ENCODE measurements at regions not wholly inside any gene's neighbourhood (a gene's known extent, or its start where the extent isn't known, plus 50 kb on each side); places are given as distances from the start of the nearest gene placed in this dataset.

- Histone ChIP-seq H3K9me3 (ENCODE audit: insufficient read depth, low read depth) (no peaks in the 10 kb centered on the region; the same call in 1 of the 2 replicates), H3K27me3 (ENCODE audit: insufficient read depth, low read depth) (no peaks in the 10 kb centered on the region), H3K36me3 (ENCODE audit: low read depth) (no peaks in the 10 kb centered on the region), H3K9me2 (ENCODE audit: insufficient read depth) (no peaks in the 10 kb centered on the region), H3K4me3 (no peak overlapping the region), H2AFZ (no peak overlapping the region), H3K27ac (no peak overlapping the region), H3F3A (ENCODE audit: insufficient read depth, low read depth) (no peaks in the 10 kb centered on the region), H3K4me2 (no peak overlapping the region), H4K20me1 (ENCODE audit: insufficient read depth) (no peaks in the 10 kb centered on the region), H3K4me1 (replicated peaks; ENCODE audit: insufficient read depth) (no peaks in the 10 kb centered on the region), H3K79me2 (ENCODE audit: low read depth) (no peaks in the 10 kb centered on the region)
- POLR2A ChIA-PET (ENCODE audit: unreplicated experiment), result no interaction called here
- intact Hi-C loops (cut with micrococcal nuclease; ENCODE audit: unreplicated experiment), result no loop called here
- TF ChIP-seq, protein P1, sequence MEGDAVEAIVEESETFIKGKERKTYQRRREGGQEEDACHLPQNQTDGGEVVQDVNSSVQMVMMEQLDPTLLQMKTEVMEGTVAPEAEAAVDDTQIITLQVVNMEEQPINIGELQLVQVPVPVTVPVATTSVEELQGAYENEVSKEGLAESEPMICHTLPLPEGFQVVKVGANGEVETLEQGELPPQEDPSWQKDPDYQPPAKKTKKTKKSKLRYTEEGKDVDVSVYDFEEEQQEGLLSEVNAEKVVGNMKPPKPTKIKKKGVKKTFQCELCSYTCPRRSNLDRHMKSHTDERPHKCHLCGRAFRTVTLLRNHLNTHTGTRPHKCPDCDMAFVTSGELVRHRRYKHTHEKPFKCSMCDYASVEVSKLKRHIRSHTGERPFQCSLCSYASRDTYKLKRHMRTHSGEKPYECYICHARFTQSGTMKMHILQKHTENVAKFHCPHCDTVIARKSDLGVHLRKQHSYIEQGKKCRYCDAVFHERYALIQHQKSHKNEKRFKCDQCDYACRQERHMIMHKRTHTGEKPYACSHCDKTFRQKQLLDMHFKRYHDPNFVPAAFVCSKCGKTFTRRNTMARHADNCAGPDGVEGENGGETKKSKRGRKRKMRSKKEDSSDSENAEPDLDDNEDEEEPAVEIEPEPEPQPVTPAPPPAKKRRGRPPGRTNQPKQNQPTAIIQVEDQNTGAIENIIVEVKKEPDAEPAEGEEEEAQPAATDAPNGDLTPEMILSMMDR (conservative IDR thresholded peaks at IDR 0.05), result no peak
- TF ChIP-seq EZH2 (IDR thresholded peaks at IDR 0.05; ENCODE audit: low read depth), result no peak
- CTCF ChIA-PET, result no interaction called here
- no TSS peak for BruUV-seq (replicated peaks)
- DNase-seq, result no peak
These were observed 1983.5 kb upstream of the C9orf72 start for GRCh38 chr9:29556746-29557145.

DNA sequence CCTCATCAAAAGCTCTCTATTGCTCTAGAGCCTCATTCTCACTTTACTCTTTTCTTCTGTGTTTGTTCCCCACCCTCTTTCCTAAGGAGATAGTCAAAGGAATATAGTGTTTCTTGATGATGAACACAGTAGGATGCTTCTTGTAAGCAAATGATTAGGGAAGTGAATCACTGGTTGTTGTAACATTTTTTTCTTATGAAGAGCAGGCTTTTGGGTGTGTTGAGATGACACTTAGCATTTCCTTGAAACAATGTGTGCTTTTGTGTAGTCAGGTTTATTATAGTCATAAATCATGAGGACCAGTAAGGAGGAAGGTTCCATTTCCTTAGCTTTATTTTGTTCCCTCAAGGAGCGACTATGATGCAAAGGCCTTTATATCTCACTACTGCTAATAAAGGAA is 1991.3 kb upstream of the C9orf72 start:
- ChIA-PET POLR2A (ENCODE audit: unreplicated experiment) (no interaction called here), CTCF (no interaction called here)
- Histone ChIP-seq H2AFZ (no peak overlapping the region), H3K27me3 (ENCODE audit: insufficient read depth, low read depth) (no peaks in the 10 kb centered on the region), H3K36me3 (ENCODE audit: low read depth) (no peaks in the 10 kb centered on the region), H3K27ac (no peak overlapping the region), H3K4me3 (no peak overlapping the region), H3F3A (ENCODE audit: insufficient read depth, low read depth) (no peaks in the 10 kb centered on the region), H3K4me1 (replicated peaks; ENCODE audit: insufficient read depth) (no peaks in the 10 kb centered on the region), H3K9me2 (ENCODE audit: insufficient read depth) (no peaks in the 10 kb centered on the region), H3K9me3 (ENCODE audit: insufficient read depth, low read depth) (no peaks in the 10 kb centered on the region), H3K79me2 (ENCODE audit: low read depth) (no peaks in the 10 kb centered on the region), H3K4me2 (no peak overlapping the region), H4K20me1 (ENCODE audit: insufficient read depth) (no peaks in the 10 kb centered on the region)
- BruUV-seq (replicated peaks), result no TSS peak
- no peak for TF ChIP-seq EZH2 (IDR thresholded peaks at IDR 0.05; ENCODE audit: low read depth)
- TF ChIP-seq, protein P1 (conservative IDR thresholded peaks at IDR 0.05), result no peak
- intact Hi-C loops (cut with micrococcal nuclease; ENCODE audit: unreplicated experiment), result no loop called here
- no peak for DNase-seq

GRCh38 chr9:29575219-29575618 is 2001.9 kb upstream of the C9orf72 start:
- Histone ChIP-seq H3K9me3 (ENCODE audit: insufficient read depth, low read depth) (no peaks in the 10 kb centered on the region), H3K4me1 (replicated peaks; ENCODE audit: insufficient read depth) (no peaks in the 10 kb centered on the region), H3K36me3 (ENCODE audit: low read depth) (no peaks in the 10 kb centered on the region), H3F3A (ENCODE audit: insufficient read depth, low read depth) (no peaks in the 10 kb centered on the region), H4K20me1 (ENCODE audit: insufficient read depth) (no peaks in the 10 kb centered on the region), H3K4me2 (no peak overlapping the region), H3K27ac (no peak overlapping the region), H2AFZ (no peak overlapping the region), H3K4me3 (no peak overlapping the region), H3K9me2 (ENCODE audit: insufficient read depth) (no peaks in the 10 kb centered on the region), H3K27me3 (ENCODE audit: insufficient read depth, low read depth) (no peaks in the 10 kb centered on the region), H3K79me2 (ENCODE audit: low read depth) (no peaks in the 10 kb centered on the region)
- no peak for TF ChIP-seq EZH2 (IDR thresholded peaks at IDR 0.05; ENCODE audit: low read depth)
- TF ChIP-seq, protein P1 (conservative IDR thresholded peaks at IDR 0.05), result no peak
- ChIA-PET POLR2A (ENCODE audit: unreplicated experiment) (no interaction called here), CTCF (no interaction called here)
- no TSS peak for BruUV-seq (replicated peaks)
- intact Hi-C loops (cut with micrococcal nuclease; ENCODE audit: unreplicated experiment), result no loop called here
- no peak for DNase-seq

All from PC-9 (cell line).